Caco-2 (cell line): ENCODE measurements at regions not wholly inside any gene's neighbourhood (a gene's known extent, or its start where the extent isn't known, plus 50 kb on each side); places are given as distances from the start of the nearest gene placed in this dataset.
A peak's percentile ranks its signal among the peaks of the same experiment; 100 is the strongest.

Experiments used
- BruUV-seq: library from RNA; stranded (reverse); fragments of 400-500 nt; replicated peaks from 2 replicates; lab custom pipeline; 2021; lab: Mats Ljungman, UMichigan
- CTCF ChIA-PET: fragments of 300-600 bp; sonication (Branson Sonifier 250); formaldehyde crosslinking; loops from one replicate; lab custom pipeline; 2022; ENCODE audit warnings: antibody characterized with exemption; lab: Charles Lee
- POLR2A ChIA-PET: fragments of 300-600 bp; sonication (Branson Sonifier 250); formaldehyde crosslinking; loops from one replicate; lab custom pipeline; 2022; ENCODE audit warnings: antibody characterized with exemption; lab: Charles Lee
- DNase-seq, 2 experiments: peaks; one replicate each; pipeline versions ENCODE4 v3.0.0 to v3.0.0-alpha.2; 2020 to 2022
- H3K27me3 ChIP-seq: replicated peaks from 2 replicates; pipeline ENCODE4 v1.6.0; 2011; ENCODE audit warnings: low read length; ENCODE audit not compliant: control insufficient read depth, insufficient read depth
- H3K36me3 ChIP-seq: 2 replicates; pipeline ENCODE4 v1.5.1; 2011; ENCODE audit warnings: low read length; ENCODE audit not compliant: control insufficient read depth, insufficient read depth
- H3K4me1 ChIP-seq: fragments of 250-450 bp; sonication (Bioruptor Pico); 2 replicates; pipeline ENCODE4 v1.5.1; 2020; ENCODE audit warnings: mild to moderate bottlenecking
- H3K4me3 ChIP-seq: 2 replicates; pipeline ENCODE4 v1.5.1; 2011; ENCODE audit warnings: low read depth, mild to moderate bottlenecking, control low read depth, low read length
- H3K9me3 ChIP-seq: fragments of 250-450 bp; sonication (Bioruptor Pico); 2 replicates; pipeline ENCODE4 v1.5.1; 2020; ENCODE audit warnings: mild to moderate bottlenecking, moderate library complexity
- H3K27ac Mint-ChIP-seq: one replicate; pipeline ENCODE4 v1.8.0; 2022; ENCODE audit warnings: mixed read lengths; ENCODE audit not compliant: unreplicated experiment
- H3K27me3 Mint-ChIP-seq: one replicate; pipeline ENCODE4 v1.8.0; 2022; ENCODE audit warnings: mixed read lengths; ENCODE audit not compliant: insufficient read depth, unreplicated experiment
- H3K36me3 Mint-ChIP-seq: one replicate; pipeline ENCODE4 v1.8.0; 2022; ENCODE audit warnings: mild to moderate bottlenecking, mixed read lengths; ENCODE audit not compliant: insufficient read depth, unreplicated experiment
- H3K4me1 Mint-ChIP-seq: one replicate; pipeline ENCODE4 v1.8.0; 2022; ENCODE audit warnings: low read depth, mixed read lengths; ENCODE audit not compliant: unreplicated experiment
- H3K4me3 Mint-ChIP-seq: one replicate; pipeline ENCODE4 v1.8.0; 2022; ENCODE audit warnings: mild to moderate bottlenecking, moderate library complexity, mixed read lengths; ENCODE audit not compliant: unreplicated experiment
- H3K9me3 Mint-ChIP-seq: one replicate; pipeline ENCODE4 v1.8.0; 2022; ENCODE audit warnings: mixed read lengths; ENCODE audit not compliant: unreplicated experiment
- intact Hi-C: fragments of 100-400 bp; cut with micrococcal nuclease; formaldehyde crosslinking; loops from one replicate; pipeline ENCODE4 v1.10.0; 2022; ENCODE audit not compliant: unreplicated experiment
- TF ChIP-seq, protein P1 (sequence below), 2 experiments: fragments of 200-600 bp in 1 of 2; IDR thresholded peaks; 1 replicate in 1 of 2; 2 replicates in 1 of 2; pipeline versions ENCODE4 v1.5.1 to v1.8.0; 2011 to 2022; ENCODE audit warnings: antibody characterized with exemption in 1 of 2, control low read depth in 1 of 2, inconsistent platforms in 1 of 2, low read depth in 1 of 2, low read length in 1 of 2, mild to moderate bottlenecking in 1 of 2, moderate library complexity in 1 of 2; ENCODE audit not compliant: insufficient read depth in 1 of 2, severe bottlenecking in 1 of 2, unreplicated experiment in 1 of 2

DNA sequence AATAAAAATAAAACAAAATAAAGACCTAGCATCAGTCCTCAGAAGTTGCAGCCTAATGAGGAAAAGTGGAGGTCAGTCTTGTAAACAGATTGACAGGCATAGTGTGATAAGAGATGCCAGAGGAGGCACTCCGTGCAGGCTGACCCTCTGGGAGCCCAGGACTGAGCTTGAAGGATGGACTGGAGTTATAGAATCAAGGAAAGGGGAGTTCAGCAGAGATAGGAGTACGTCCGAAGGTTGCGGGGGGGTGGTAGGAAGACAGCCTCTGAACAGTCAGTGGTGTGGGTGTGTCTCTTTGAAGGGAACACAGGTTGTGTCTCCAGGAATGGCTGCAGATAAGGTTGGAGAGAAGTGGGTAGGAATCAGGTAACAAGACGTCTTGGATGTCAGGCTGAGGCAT lies 126.1 kb upstream of the CPEB4 start:
- Histone ChIP-seq H3K36me3 (no peaks in the 10 kb centered on the region), H3K4me1 (peaks cover 35% of the 10 kb centered on the region), H3K27me3 (no peaks in the 10 kb centered on the region), H3K4me3 (no peak overlapping the region), H3K9me3 (no peaks in the 10 kb centered on the region)
- Mint-ChIP-seq H3K4me1 (peaks cover 20% of the 10 kb centered on the region), H3K36me3 (peaks cover 9% of the 10 kb centered on the region), H3K27ac (peak overlapping the region; percentile 6), H3K9me3 (no peaks in the 10 kb centered on the region), H3K27me3 (no peaks in the 10 kb centered on the region), H3K4me3 (no peak overlapping the region)
- POLR2A ChIA-PET: no interaction called here
- DNase-seq: no peak
- CTCF ChIA-PET: no interaction called here
- TF ChIP-seq, protein P1, sequence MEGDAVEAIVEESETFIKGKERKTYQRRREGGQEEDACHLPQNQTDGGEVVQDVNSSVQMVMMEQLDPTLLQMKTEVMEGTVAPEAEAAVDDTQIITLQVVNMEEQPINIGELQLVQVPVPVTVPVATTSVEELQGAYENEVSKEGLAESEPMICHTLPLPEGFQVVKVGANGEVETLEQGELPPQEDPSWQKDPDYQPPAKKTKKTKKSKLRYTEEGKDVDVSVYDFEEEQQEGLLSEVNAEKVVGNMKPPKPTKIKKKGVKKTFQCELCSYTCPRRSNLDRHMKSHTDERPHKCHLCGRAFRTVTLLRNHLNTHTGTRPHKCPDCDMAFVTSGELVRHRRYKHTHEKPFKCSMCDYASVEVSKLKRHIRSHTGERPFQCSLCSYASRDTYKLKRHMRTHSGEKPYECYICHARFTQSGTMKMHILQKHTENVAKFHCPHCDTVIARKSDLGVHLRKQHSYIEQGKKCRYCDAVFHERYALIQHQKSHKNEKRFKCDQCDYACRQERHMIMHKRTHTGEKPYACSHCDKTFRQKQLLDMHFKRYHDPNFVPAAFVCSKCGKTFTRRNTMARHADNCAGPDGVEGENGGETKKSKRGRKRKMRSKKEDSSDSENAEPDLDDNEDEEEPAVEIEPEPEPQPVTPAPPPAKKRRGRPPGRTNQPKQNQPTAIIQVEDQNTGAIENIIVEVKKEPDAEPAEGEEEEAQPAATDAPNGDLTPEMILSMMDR (IDR thresholded peaks at IDR 0.05; ENCODE audit: insufficient read depth in 1 of 2, low read depth in 1 of 2, low read length in 1 of 2, severe bottlenecking in 1 of 2, unreplicated experiment in 1 of 2): no peak
- intact Hi-C loops: loop anchor here (10.0 kb wide), 1 partner anchor 77 kb away; no protein-coding TSS in a partner anchor
- BruUV-seq: no TSS peak

DNA sequence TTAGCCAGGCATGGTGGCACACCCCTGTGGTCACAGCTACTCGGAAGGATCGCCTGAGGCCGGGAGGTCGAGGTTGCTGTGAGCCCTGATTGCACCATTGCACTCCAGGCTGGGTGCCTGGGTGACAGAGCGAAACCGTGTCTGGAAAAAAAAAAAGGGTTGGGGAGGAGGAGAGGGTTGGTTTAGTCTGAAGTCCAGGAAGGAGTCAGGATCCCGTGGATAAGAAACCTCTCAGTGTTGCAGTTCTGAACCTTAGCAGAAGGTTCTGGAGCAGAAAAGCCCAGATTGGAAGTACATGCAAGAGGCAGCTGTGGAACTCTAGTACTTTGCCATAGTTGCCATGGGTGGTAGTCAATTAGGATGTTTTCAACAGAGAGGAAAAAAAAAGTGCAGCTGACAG lies 125.2 kb upstream of the CPEB4 start:
- no peak for DNase-seq
- Histone ChIP-seq H3K27me3 (no peaks in the 10 kb centered on the region), H3K4me3 (no peak overlapping the region), H3K9me3 (no peaks in the 10 kb centered on the region), H3K4me1 (peaks cover 40% of the 10 kb centered on the region), H3K36me3 (no peaks in the 10 kb centered on the region)
- Mint-ChIP-seq H3K9me3 (no peaks in the 10 kb centered on the region), H3K4me3 (no peak overlapping the region), H3K36me3 (peaks cover 10% of the 10 kb centered on the region), H3K4me1 (peaks cover 20% of the 10 kb centered on the region), H3K27me3 (no peaks in the 10 kb centered on the region), H3K27ac (no peak overlapping the region)
- BruUV-seq: no TSS peak
- TF ChIP-seq, protein P1 (IDR thresholded peaks at IDR 0.05; ENCODE audit: insufficient read depth in 1 of 2, low read depth in 1 of 2, low read length in 1 of 2, severe bottlenecking in 1 of 2, unreplicated experiment in 1 of 2): no peak
- intact Hi-C loops: loop anchor here (10.0 kb wide), 1 partner anchor 78 kb away; no protein-coding TSS in a partner anchor
- ChIA-PET POLR2A (no interaction called here), CTCF (no interaction called here)

DNA sequence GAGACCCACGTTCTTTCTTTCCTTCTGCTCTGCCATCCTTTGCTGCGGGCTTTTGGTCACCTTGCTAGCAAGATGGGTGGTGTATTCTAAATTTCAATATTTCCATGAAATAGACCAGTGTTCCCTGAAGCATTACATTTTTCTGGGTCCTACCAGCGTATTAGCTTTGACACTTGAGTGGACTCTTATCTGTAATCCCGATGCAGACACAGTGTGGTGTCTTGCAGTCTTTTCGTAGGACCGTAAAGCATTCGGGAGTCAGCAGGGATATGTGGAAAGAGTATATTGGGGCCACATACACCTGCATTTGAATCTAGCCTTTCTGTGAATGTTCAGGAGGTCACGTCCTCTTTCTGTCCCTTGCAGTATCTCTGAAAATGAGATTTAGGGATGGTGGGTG lies 124.7 kb upstream of the CPEB4 start:
- no peak for DNase-seq
- Histone ChIP-seq H3K4me3 (no peak overlapping the region), H3K9me3 (no peaks in the 10 kb centered on the region), H3K27me3 (no peaks in the 10 kb centered on the region), H3K36me3 (no peaks in the 10 kb centered on the region), H3K4me1 (peaks cover 40% of the 10 kb centered on the region)
- CTCF ChIA-PET: no interaction called here
- POLR2A ChIA-PET: no interaction called here
- intact Hi-C loops: loop anchor here (10.0 kb wide), 1 partner anchor 79 kb away; no protein-coding TSS in a partner anchor
- Mint-ChIP-seq H3K4me1 (peaks cover 20% of the 10 kb centered on the region), H3K9me3 (no peaks in the 10 kb centered on the region), H3K27me3 (no peaks in the 10 kb centered on the region), H3K4me3 (no peak overlapping the region), H3K27ac (no peak overlapping the region), H3K36me3 (peaks cover 10% of the 10 kb centered on the region)
- no TSS peak for BruUV-seq
- TF ChIP-seq, protein P1 (IDR thresholded peaks at IDR 0.05; ENCODE audit: insufficient read depth in 1 of 2, low read depth in 1 of 2, low read length in 1 of 2, severe bottlenecking in 1 of 2, unreplicated experiment in 1 of 2): no peak
